K562 (cell line): ENCODE measurements at regions not wholly inside any gene's neighbourhood (a gene's known extent, or its start where the extent isn't known, plus 50 kb on each side); places are given as distances from the start of the nearest gene placed in this dataset.

Experiments
- POLR2A ChIP-seq: fragments of 450-650 bp; conservative IDR thresholded peaks from 2 replicates; pipeline ENCODE4 v1.6.1; 2016
- SP1 ChIP-seq: sonication (generic); formaldehyde crosslinking; IDR thresholded peaks from 2 replicates; pipeline ENCODE4 v1.8.1; 2022; ENCODE audit warnings: mild to moderate bottlenecking, missing genetic modification reagents

DNA sequence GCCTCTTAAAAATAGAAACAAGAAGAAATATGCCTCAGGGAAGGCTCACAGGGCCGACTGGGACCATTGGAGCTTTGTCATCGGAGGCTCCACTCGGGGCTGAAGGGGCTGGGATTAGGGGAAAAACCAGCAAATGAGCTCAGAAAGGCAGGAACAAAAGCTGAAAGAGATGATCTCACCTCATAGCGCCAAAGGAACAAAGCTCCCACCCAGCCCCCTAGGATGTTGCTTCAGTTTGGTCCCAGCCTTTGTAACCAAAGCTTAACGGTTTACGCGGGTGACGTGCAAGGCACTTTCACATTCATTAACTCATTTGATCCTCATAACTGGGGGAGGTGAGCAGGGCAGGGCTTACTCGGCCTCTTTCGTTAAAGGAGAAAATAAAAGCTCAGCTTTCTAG lies 168.5 kb upstream of the DYNLRB2 start:
- no peak for TF ChIP-seq SP1 (CRISPR knock-in tag)
- no peak for TF ChIP-seq POLR2A
